H9 (cell line): ENCODE measurements at regions not wholly inside any gene's neighbourhood (a gene's known extent, or its start where the extent isn't known, plus 50 kb on each side); places are given as distances from the start of the nearest gene placed in this dataset.

Experiments
- DNase-seq: peaks from one replicate; pipeline ENCODE4 v3.0.0-alpha.2; 2017
- H2AFZ ChIP-seq: one replicate; pipeline ENCODE4 v1.6.1; 2013; ENCODE audit warnings: mild to moderate bottlenecking, low read length, control low read depth, moderate library complexity
- H2AK5ac ChIP-seq: 2 replicates; pipeline ENCODE4 v1.6.1; 2013; ENCODE audit warnings: low read length, control low read depth, mixed read lengths; ENCODE audit not compliant: insufficient read length
- H2BK120ac ChIP-seq: one replicate; pipeline ENCODE4 v1.6.1; 2013; ENCODE audit warnings: low read depth, mild to moderate bottlenecking, low read length, control low read depth, inconsistent platforms; ENCODE audit not compliant: poor library complexity, severe bottlenecking
- H2BK12ac ChIP-seq: 2 replicates; pipeline ENCODE4 v1.6.1; 2013; ENCODE audit warnings: low read length, control low read depth, mixed read lengths, low read depth; ENCODE audit not compliant: insufficient read length
- H2BK15ac ChIP-seq: 2 replicates; pipeline ENCODE4 v1.6.1; 2013; ENCODE audit warnings: low read depth, low read length, control low read depth
- H2BK20ac ChIP-seq: one replicate; pipeline ENCODE4 v1.6.1; 2013; ENCODE audit warnings: low read depth, mild to moderate bottlenecking, low read length, control low read depth, inconsistent platforms; ENCODE audit not compliant: poor library complexity, severe bottlenecking
- H2BK5ac ChIP-seq: 2 replicates; pipeline ENCODE4 v1.6.1; 2013; ENCODE audit warnings: low read length, control low read depth, mixed read lengths; ENCODE audit not compliant: insufficient read length
- H3K14ac ChIP-seq: 2 replicates; pipeline ENCODE4 v1.6.1; 2013; ENCODE audit warnings: low read length, control low read depth; ENCODE audit not compliant: insufficient read depth
- H3K18ac ChIP-seq: 2 replicates; pipeline ENCODE4 v1.6.1; 2013; ENCODE audit warnings: low read depth, mild to moderate bottlenecking, mixed read lengths, low read length, control low read depth; ENCODE audit not compliant: insufficient read length
- H3K23ac ChIP-seq: 2 replicates; pipeline ENCODE4 v1.6.1; 2013; ENCODE audit warnings: low read length, control low read depth, mixed read lengths, low read depth; ENCODE audit not compliant: insufficient read length
- H3K23me2 ChIP-seq: 2 replicates; pipeline ENCODE4 v1.6.1; 2013; ENCODE audit warnings: low read depth, mild to moderate bottlenecking, mixed read lengths, low read length, control low read depth; ENCODE audit not compliant: insufficient read length, poor library complexity, severe bottlenecking
- H3K27ac ChIP-seq: 2 replicates; pipeline ENCODE4 v1.5.1; 2013; ENCODE audit warnings: low read length, control low read depth, mixed read lengths, low read depth; ENCODE audit not compliant: insufficient read length
- H3K27me3 ChIP-seq: 2 replicates; pipeline ENCODE4 v1.6.1; 2013; ENCODE audit warnings: low read length, control low read depth, inconsistent platforms; ENCODE audit not compliant: insufficient read depth
- H3K4ac ChIP-seq: 2 replicates; pipeline ENCODE4 v1.6.1; 2013; ENCODE audit warnings: low read depth, mild to moderate bottlenecking, control low read depth, inconsistent platforms, low read length, moderate library complexity
- H3K4me1 ChIP-seq: 2 replicates; pipeline ENCODE4 v1.6.1; 2013; ENCODE audit warnings: low read length, control low read depth, inconsistent platforms; ENCODE audit not compliant: insufficient read depth
- H3K4me2 ChIP-seq: 2 replicates; pipeline ENCODE4 v1.6.1; 2013; ENCODE audit warnings: low read length, control low read depth, mixed read lengths; ENCODE audit not compliant: insufficient read length, insufficient read depth
- H3K56ac ChIP-seq: 2 replicates; pipeline ENCODE4 v1.6.1; 2013; ENCODE audit warnings: low read depth, mild to moderate bottlenecking, mixed read lengths, low read length, control low read depth; ENCODE audit not compliant: insufficient read length
- H3K79me1 ChIP-seq: 2 replicates; pipeline ENCODE4 v1.6.1; 2013; ENCODE audit warnings: low read depth, mild to moderate bottlenecking, moderate library complexity, low read length, control low read depth, inconsistent platforms; ENCODE audit not compliant: insufficient read depth, poor library complexity, severe bottlenecking
- H3K79me2 ChIP-seq: 2 replicates; pipeline ENCODE4 v1.6.1; 2013; ENCODE audit warnings: low read length, control low read depth, inconsistent platforms; ENCODE audit not compliant: insufficient read depth
- H3K9ac ChIP-seq: 2 replicates; pipeline ENCODE4 v1.6.1; 2013; ENCODE audit warnings: low read length, control low read depth, mixed read lengths; ENCODE audit not compliant: insufficient read length; ENCODE audit errors: extremely low read depth
- H3K9me3 ChIP-seq: one replicate; pipeline ENCODE4 v1.6.1; 2013; ENCODE audit warnings: low read depth, low read length, inconsistent platforms; ENCODE audit not compliant: control insufficient read depth
- H3T11ph ChIP-seq: one replicate; pipeline ENCODE4 v1.6.1; 2013; ENCODE audit warnings: mild to moderate bottlenecking, low read length, control low read depth, inconsistent platforms
- H4K20me1 ChIP-seq: one replicate; pipeline ENCODE4 v1.6.1; 2013; ENCODE audit not compliant: control insufficient read depth, insufficient read length, insufficient read depth
- H4K5ac ChIP-seq: 2 replicates; pipeline ENCODE4 v1.6.1; 2013; ENCODE audit warnings: low read depth, mild to moderate bottlenecking, mixed read lengths, low read length, control low read depth; ENCODE audit not compliant: insufficient read length
- H4K8ac ChIP-seq: replicated peaks from 2 replicates; pipeline ENCODE4 v1.6.1; 2013; ENCODE audit warnings: low read length, control low read depth, mixed read lengths, low read depth; ENCODE audit not compliant: insufficient read length
- H4K91ac ChIP-seq: 2 replicates; pipeline ENCODE4 v1.6.1; 2013; ENCODE audit warnings: low read depth, mild to moderate bottlenecking, moderate library complexity, mixed read lengths, low read length, control low read depth; ENCODE audit not compliant: insufficient read length
- H3K27ac Mint-ChIP-seq, 3 experiments: 2 replicates in 2 of 3; 3 replicates in 1 of 3; pipeline ENCODE4 v1.8.0; 2020 to 2021; ENCODE audit warnings: mixed read lengths in 3 of 3, mild to moderate bottlenecking in 1 of 3, moderate library complexity in 1 of 3
- H3K27me3 Mint-ChIP-seq: 2 replicates; pipeline ENCODE4 v1.8.0; 2021; ENCODE audit warnings: low read depth, mild to moderate bottlenecking, moderate library complexity, mixed read lengths
- H3K36me3 Mint-ChIP-seq, 3 experiments: 2 replicates in 2 of 3; 3 replicates in 1 of 3; pipeline ENCODE4 v1.8.0; 2020 to 2021; ENCODE audit warnings: low read depth in 3 of 3, mixed read lengths in 3 of 3; ENCODE audit not compliant: insufficient read depth in 1 of 3
- H3K4me1 Mint-ChIP-seq, 2 experiments: 2 replicates each; pipeline ENCODE4 v1.8.0; 2020; ENCODE audit warnings: mixed read lengths in 2 of 2
- H3K4me3 Mint-ChIP-seq, 2 experiments: 2 replicates in 1 of 2; 3 replicates in 1 of 2; pipeline ENCODE4 v1.8.0; 2020 to 2021; ENCODE audit warnings: mild to moderate bottlenecking in 2 of 2, mixed read lengths in 2 of 2, moderate library complexity in 1 of 2
- H3K9me3 Mint-ChIP-seq, 2 experiments: 2 replicates in 1 of 2; 3 replicates in 1 of 2; pipeline ENCODE4 v1.8.0; 2020; ENCODE audit warnings: mild to moderate bottlenecking in 2 of 2, mixed read lengths in 2 of 2, moderate library complexity in 1 of 2
- CTCF ChIP-seq: fragments of 200-600 bp; sonication (generic); conservative IDR thresholded peaks from 3 replicates; pipeline ENCODE4 v1.8.0; 2021; ENCODE audit warnings: antibody characterized with exemption, mild to moderate bottlenecking
- WGBS: extraction: QIAGEN DNeasy Blood & Tissue Kit; methylation state at CpG from one replicate; pipeline ENCODE4 v1.1.7; 2013; ENCODE audit warnings: missing lambda C conversion rate, low lambda C conversion rate, mixed read lengths; ENCODE audit not compliant: insufficient read length; ENCODE audit errors: extremely low coverage; 5-methylcytosine and 5-hydroxymethylcytosine counted together

DNA sequence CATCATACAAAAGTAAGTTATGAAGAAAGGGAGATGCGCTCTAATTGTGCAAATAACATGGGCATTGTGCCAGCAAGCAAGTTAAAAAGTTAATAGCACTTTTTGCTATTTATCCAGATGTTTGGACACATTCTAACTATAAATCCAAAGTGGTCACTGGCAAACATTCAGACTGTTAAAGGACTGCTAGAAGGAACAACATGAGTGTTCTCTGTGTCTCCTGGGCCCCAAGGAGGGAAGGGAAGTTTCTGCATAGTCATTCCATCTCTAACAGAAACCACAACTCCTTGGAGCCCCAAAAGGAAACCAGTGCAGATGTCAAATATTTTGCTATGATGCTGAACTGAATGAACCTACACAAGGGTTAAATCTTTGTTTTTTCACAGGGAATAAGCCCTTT lies 213.3 kb upstream of the HNRNPA3 start:
- H3K4ac ChIP-seq = no peak overlapping the region
- Mint-ChIP-seq H3K27ac (no peak overlapping the region), H3K27me3 (no peaks in the 10 kb centered on the region), H3K36me3 (no peaks in the 10 kb centered on the region), H3K9me3 (no peaks in the 10 kb centered on the region), H3K4me3 (no peak overlapping the region), H3K4me1 (peaks cover 11 to 15% of the 10 kb centered on the region in 2 experiments)
- H3K27me3 ChIP-seq = no peaks in the 10 kb centered on the region; the same call in 1 of the 2 replicates
- no peak overlapping the region for H3K23ac ChIP-seq
- no peaks in the 10 kb centered on the region for H3K79me2 ChIP-seq
- no peak overlapping the region for H2BK120ac ChIP-seq
- no peak overlapping the region for H3K27ac ChIP-seq
- no peak overlapping the region for H4K91ac ChIP-seq
- H3K23me2 ChIP-seq = no peaks in the 10 kb centered on the region
- H4K20me1 ChIP-seq = no peaks in the 10 kb centered on the region
- no peak overlapping the region for H2BK20ac ChIP-seq
- H3K79me1 ChIP-seq = no peaks in the 10 kb centered on the region
- no peak overlapping the region for H3K14ac ChIP-seq
- no CpG with 5 or more reads among the region's 1 CpG for WGBS
- no peak overlapping the region for H3K56ac ChIP-seq
- H3K4me1 ChIP-seq = no peaks in the 10 kb centered on the region
- no peak overlapping the region for H2AK5ac ChIP-seq
- no peaks in the 10 kb centered on the region for H3K9me3 ChIP-seq
- no peak for DNase-seq
- TF ChIP-seq CTCF = no peak
- H2BK15ac ChIP-seq = no peak overlapping the region
- no peak overlapping the region for H3K18ac ChIP-seq
- no peak overlapping the region for H3K4me2 ChIP-seq
- H2BK5ac ChIP-seq = no peak overlapping the region
- no peak overlapping the region for H4K8ac ChIP-seq
- no peak overlapping the region for H2AFZ ChIP-seq
- H4K5ac ChIP-seq = no peak overlapping the region
- H3K9ac ChIP-seq = no peak overlapping the region
- no peak overlapping the region for H2BK12ac ChIP-seq
- no peak overlapping the region for H3T11ph ChIP-seq
